ENCODE measurements at regions not wholly inside any gene's neighbourhood (a gene's known extent, or its start where the extent isn't known, plus 50 kb on each side); places are given as distances from the start of the nearest gene placed in this dataset.
"Not testable (repeated sequence)": the region's sequence is repeated elsewhere in the genome, so short reads cannot be mapped to it uniquely, and the experiment has no call there.

- no peak for DNase-seq
Observed at GRCh38 chr16:85524365-85524629, 88.8 kb upstream of the GSE1 start.

GRCh38 chr16:85524630-85525419, 88.3 kb upstream of the GSE1 start:
- DNase-seq = no peak

- no peak for DNase-seq
Observed at GRCh38 chr16:85525420-85526184, 87.5 kb upstream of the GSE1 start.

GRCh38 chr16:85526185-85526974, 86.7 kb upstream of the GSE1 start:
- no peak for DNase-seq

GRCh38 chr16:85527042-85527766, 85.9 kb upstream of the GSE1 start:
- no peak for DNase-seq

GRCh38 chr16:85527767-85528297, 85.3 kb upstream of the GSE1 start:
- DNase-seq = no peak

- DNase-seq = no peak
Observed at GRCh38 chr16:85528528-85529387, 84.4 kb upstream of the GSE1 start.

GRCh38 chr16:85529489-85530369, 83.4 kb upstream of the GSE1 start:
- DNase-seq = no peak

- no peak for DNase-seq
Observed at GRCh38 chr16:85530370-85530739, 82.8 kb upstream of the GSE1 start.

GRCh38 chr16:85531516-85531915, 81.6 kb upstream of the GSE1 start:
- DNase-seq = no peak

GRCh38 chr16:85532147-85532546, 81.0 kb upstream of the GSE1 start:
- DNase-seq = no peak

GRCh38 chr16:85533593-85533992, 79.5 kb upstream of the GSE1 start:
- DNase-seq = not testable (repeated sequence)

- no peak for DNase-seq
Observed at GRCh38 chr16:85534536-85535351, 78.4 kb upstream of the GSE1 start.

- DNase-seq = no peak
Observed at GRCh38 chr16:85535352-85536072, 77.6 kb upstream of the GSE1 start.

- DNase-seq = no peak
Observed at GRCh38 chr16:85536073-85536410, 77.1 kb upstream of the GSE1 start.

GRCh38 chr16:85536411-85537330, 76.5 kb upstream of the GSE1 start:
- DNase-seq = no peak

- no peak for DNase-seq
Observed at GRCh38 chr16:85537331-85537788, 75.8 kb upstream of the GSE1 start.

- no peak for DNase-seq
Observed at GRCh38 chr16:85537795-85538401, 75.2 kb upstream of the GSE1 start.

Measured in activated CD4-positive, alpha-beta T cell treated with anti-CD3 and anti-CD28 coated beads, Interleukin-2, amount 50 U/mL, for 4 hours (primary cell).